Prostate gland (tissue), 2 donors: ENCODE measurements at regions not wholly inside any gene's neighbourhood (a gene's known extent, or its start where the extent isn't known, plus 50 kb on each side); places are given as distances from the start of the nearest gene placed in this dataset.

Experiments
- DNase-seq: peaks from one replicate; pipeline ENCODE4 v3.0.0-alpha.2; 2019; ENCODE audit warnings: low spot score
- H3K27ac ChIP-seq, 2 donors: fragments of 200-600 bp; sonication (generic); 2 replicates each; pipeline ENCODE4 v1.5.1; 2017 to 2019
- H3K27me3 ChIP-seq: fragments of 200-600 bp; sonication (generic); replicated peaks from 2 replicates; pipeline ENCODE4 v1.5.1; 2019; ENCODE audit not compliant: insufficient read depth
- H3K36me3 ChIP-seq, 2 donors: fragments of 200-600 bp; sonication (generic); 1 replicate in 1 of 2; 2 replicates in 1 of 2; pipeline versions ENCODE4 v1.5.1 to v1.8.1; 2017 to 2019
- H3K4me1 ChIP-seq: fragments of 200-600 bp; sonication (generic); replicated peaks from 2 replicates; pipeline ENCODE4 v1.5.1; 2019
- H3K4me3 ChIP-seq, 2 donors: fragments of 200-600 bp; sonication (generic); 2 replicates each; pipeline ENCODE4 v1.5.1; 2017 to 2019
- H3K9me3 ChIP-seq: fragments of 200-600 bp; sonication (generic); 2 replicates; pipeline ENCODE4 v1.5.1; 2017
- CTCF ChIP-seq, 4 experiments: fragments of 200-600 bp in 2 of 4; fragments of 450-650 bp in 2 of 4; sonication (generic) in 2 of 4; IDR thresholded peaks; 1 replicate in 3 of 4; 2 replicates in 1 of 4; pipeline ENCODE4 v1.5.1; 2016 to 2019; ENCODE audit warnings: antibody characterized with exemption in 4 of 4, mild to moderate bottlenecking in 2 of 4, moderate library complexity in 2 of 4
- POLR2A ChIP-seq: fragments of 450-650 bp; IDR thresholded peaks from one replicate; pipeline ENCODE4 v1.6.1; 2016; ENCODE audit warnings: antibody characterized with exemption, mild to moderate bottlenecking
- POLR2AphosphoS5 ChIP-seq: sonication (generic); formaldehyde crosslinking; IDR thresholded peaks from one replicate; pipeline ENCODE4 v1.6.1; 2017; ENCODE audit warnings: antibody characterized with exemption
- WGBS: methylation state at CpG from one replicate; pipeline ENCODE4 v1.1.5; 2018; 5-methylcytosine and 5-hydroxymethylcytosine counted together
- intact Hi-C: fragments of 100-400 bp; cut with DNase I; formaldehyde crosslinking; loops from one replicate; pipeline ENCODE4 v1.14.2; 2022

GRCh38 chr14:43145361-43145760 lies 1361.7 kb downstream of the FSCB start:
- no peak for DNase-seq
- no peaks in the 10 kb centered on the region for H3K9me3 ChIP-seq
- no peak overlapping the region for H3K27ac ChIP-seq
- no peak overlapping the region for H3K4me3 ChIP-seq
- H3K36me3 ChIP-seq = no peaks in the 10 kb centered on the region
- no peaks in the 10 kb centered on the region for H3K27me3 ChIP-seq
- H3K4me1 ChIP-seq = no peaks in the 10 kb centered on the region
- intact Hi-C loops = no loop called here
- TF ChIP-seq POLR2AphosphoS5 = no peak
- no peak for TF ChIP-seq CTCF (IDR thresholded peaks at IDR 0.05)
- 81% methylated on average over 2 of the region's 2 CpGs for WGBS

GRCh38 chr14:43143106-43143505 lies 1364.0 kb downstream of the FSCB start:
- Histone ChIP-seq H3K4me1 (no peaks in the 10 kb centered on the region), H3K36me3 (no peaks in the 10 kb centered on the region), H3K9me3 (no peaks in the 10 kb centered on the region), H3K4me3 (no peak overlapping the region), H3K27ac (no peak overlapping the region), H3K27me3 (no peaks in the 10 kb centered on the region)
- WGBS = 83% methylated on average over 2 of the region's 2 CpGs
- TF ChIP-seq POLR2AphosphoS5 (no peak), CTCF (IDR thresholded peaks at IDR 0.05) (no peak), POLR2A (no peak)
- no peak for DNase-seq
- intact Hi-C loops = no loop called here

- no peak for TF ChIP-seq POLR2AphosphoS5
- no peak for TF ChIP-seq CTCF (IDR thresholded peaks at IDR 0.05)
- TF ChIP-seq POLR2A = no peak
- Histone ChIP-seq H3K36me3 (no peaks in the 10 kb centered on the region), H3K4me1 (no peaks in the 10 kb centered on the region), H3K27me3 (no peaks in the 10 kb centered on the region), H3K4me3 (no peak overlapping the region), H3K9me3 (no peaks in the 10 kb centered on the region), H3K27ac (no peak overlapping the region)
- intact Hi-C loops = no loop called here
- 90% methylated on average over 17 of the region's 17 CpGs for WGBS
- no peak for DNase-seq
Measured at GRCh38 chr14:43141636-43142191, 1365.4 kb downstream of the FSCB start.

GRCh38 chr14:43140453-43140852 lies 1366.6 kb downstream of the FSCB start:
- TF ChIP-seq POLR2A (no peak), CTCF (IDR thresholded peaks at IDR 0.05) (no peak), POLR2AphosphoS5 (no peak)
- 64% methylated on average over 2 of the region's 2 CpGs for WGBS

GRCh38 chr14:43135877-43136411 lies 1371.1 kb downstream of the FSCB start:
- Histone ChIP-seq H3K4me3 (no peak overlapping the region), H3K9me3 (no peaks in the 10 kb centered on the region), H3K4me1 (no peaks in the 10 kb centered on the region), H3K27me3 (no peaks in the 10 kb centered on the region), H3K36me3 (no peaks in the 10 kb centered on the region), H3K27ac (no peak overlapping the region)
- DNase-seq = no peak
- 92% methylated on average over 23 of the region's 23 CpGs for WGBS
- intact Hi-C loops = no loop called here
- no peak for TF ChIP-seq POLR2A
- no peak for TF ChIP-seq POLR2AphosphoS5
- TF ChIP-seq CTCF (IDR thresholded peaks at IDR 0.05) = no peak

More at GRCh38 chr14:43140453-43140852, 1366.6 kb downstream of the FSCB start:
- Histone ChIP-seq H3K4me1 (no peaks in the 10 kb centered on the region), H3K27ac (no peak overlapping the region), H3K36me3 (no peaks in the 10 kb centered on the region), H3K27me3 (no peaks in the 10 kb centered on the region), H3K4me3 (no peak overlapping the region), H3K9me3 (no peaks in the 10 kb centered on the region)
- no peak for DNase-seq
- intact Hi-C loops = no loop called here
